ENCODE measurements at regions not wholly inside any gene's neighbourhood (a gene's known extent, or its start where the extent isn't known, plus 50 kb on each side); places are given as distances from the start of the nearest gene placed in this dataset.

GRCh38 chr15:93176065-93176464, 87.1 kb upstream of the RGMA start:
- TF ChIP-seq CTCF (IDR thresholded peaks at IDR 0.05) = no peak
- no peak for TF ChIP-seq POLR2A (IDR thresholded peaks at IDR 0.05)
